GM12892 (cell line): ENCODE measurements at regions not wholly inside any gene's neighbourhood (a gene's known extent, or its start where the extent isn't known, plus 50 kb on each side); places are given as distances from the start of the nearest gene placed in this dataset.

Source experiments
- POLR2A ChIP-seq: IDR thresholded peaks from 2 replicates; pipeline ENCODE4 v1.6.1; 2011; ENCODE audit warnings: low read depth, low read length, control low read depth
- POLR2AphosphoS5 ChIP-seq: IDR thresholded peaks from 2 replicates; pipeline ENCODE4 v1.6.1; 2011; ENCODE audit warnings: low read depth, low read length, control low read depth

DNA sequence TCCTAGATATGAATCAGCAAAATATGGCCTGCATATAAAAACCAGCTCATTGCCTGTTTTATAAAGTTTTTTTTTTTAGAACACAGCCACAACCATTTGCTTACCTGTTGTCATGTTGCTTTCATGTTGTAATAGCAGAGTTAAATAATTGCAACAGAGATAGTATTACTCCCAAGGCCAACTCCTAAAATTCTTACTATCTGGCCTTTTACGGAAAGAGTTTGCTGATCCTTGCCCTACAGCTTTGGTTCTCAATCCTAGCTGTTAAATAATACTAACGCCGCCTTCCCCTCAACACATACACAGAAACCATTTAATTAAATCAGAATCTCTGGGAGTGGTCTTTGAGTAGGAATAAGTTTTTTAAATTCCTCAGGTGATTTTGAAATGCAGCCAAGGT, 231.3 kb upstream of the TET2 start:
- TF ChIP-seq POLR2AphosphoS5 (no peak), POLR2A (no peak)
